HUES6 (cell line): ENCODE measurements at regions not wholly inside any gene's neighbourhood (a gene's known extent, or its start where the extent isn't known, plus 50 kb on each side); places are given as distances from the start of the nearest gene placed in this dataset.

Experiments
- H3K27ac ChIP-seq: 2 replicates; pipeline ENCODE4 v1.7.0; 2013; ENCODE audit warnings: low read depth, mild to moderate bottlenecking, low read length, inconsistent platforms
- H3K27me3 ChIP-seq: 2 replicates; pipeline ENCODE4 v1.6.1; 2013; ENCODE audit warnings: low read length; ENCODE audit not compliant: control insufficient read depth, insufficient read depth
- H3K36me3 ChIP-seq: 2 replicates; pipeline ENCODE4 v1.6.1; 2013; ENCODE audit warnings: low read length; ENCODE audit not compliant: control insufficient read depth, insufficient read depth
- H3K4me1 ChIP-seq: 2 replicates; pipeline ENCODE4 v1.6.1; 2013; ENCODE audit warnings: low read length; ENCODE audit not compliant: control insufficient read depth, insufficient read depth
- H3K4me3 ChIP-seq: 2 replicates; pipeline ENCODE4 v1.5.1; 2013; ENCODE audit warnings: low read depth, low read length
- H3K9ac ChIP-seq: one replicate; pipeline ENCODE4 v1.6.1; 2013; ENCODE audit warnings: mild to moderate bottlenecking, low read length
- H3K9me3 ChIP-seq: 2 replicates; pipeline ENCODE4 v1.6.1; 2013; ENCODE audit warnings: low read depth, low read length; ENCODE audit not compliant: control insufficient read depth, insufficient read depth

GRCh38 chr20:16945619-16946018 is 197.5 kb downstream of the OTOR start:
- H3K27ac ChIP-seq, result no peak overlapping the region
- H3K9me3 ChIP-seq, result peaks cover 9% of the 10 kb centered on the region
- no peak overlapping the region for H3K9ac ChIP-seq
- H3K4me1 ChIP-seq, result peaks cover 16% of the 10 kb centered on the region
- no peak overlapping the region for H3K4me3 ChIP-seq
- H3K36me3 ChIP-seq, result no peaks in the 10 kb centered on the region
- no peaks in the 10 kb centered on the region for H3K27me3 ChIP-seq

- Histone ChIP-seq H3K27ac (no peak overlapping the region), H3K4me3 (no peak overlapping the region), H3K9ac (no peak overlapping the region), H3K27me3 (no peaks in the 10 kb centered on the region), H3K4me1 (peaks cover 16% of the 10 kb centered on the region), H3K36me3 (no peaks in the 10 kb centered on the region), H3K9me3 (peaks cover 9% of the 10 kb centered on the region)
Measured at GRCh38 chr20:16946097-16946496, 197.9 kb downstream of the OTOR start.

GRCh38 chr20:16947479-16947878 is 199.3 kb downstream of the OTOR start:
- peaks cover 10% of the 10 kb centered on the region for H3K4me1 ChIP-seq
- H3K9ac ChIP-seq, result no peak overlapping the region
- H3K9me3 ChIP-seq, result peaks cover 9% of the 10 kb centered on the region
- H3K4me3 ChIP-seq, result no peak overlapping the region
- no peaks in the 10 kb centered on the region for H3K27me3 ChIP-seq
- H3K36me3 ChIP-seq, result no peaks in the 10 kb centered on the region
- H3K27ac ChIP-seq, result no peak overlapping the region

- no peaks in the 10 kb centered on the region for H3K27me3 ChIP-seq
- H3K9me3 ChIP-seq, result peaks cover 9% of the 10 kb centered on the region
- no peaks in the 10 kb centered on the region for H3K36me3 ChIP-seq
- H3K27ac ChIP-seq, result no peak overlapping the region
- peaks cover 29% of the 10 kb centered on the region for H3K4me1 ChIP-seq
- no peak overlapping the region for H3K9ac ChIP-seq
- no peak overlapping the region for H3K4me3 ChIP-seq
Measured at GRCh38 chr20:16951876-16952275, 203.7 kb downstream of the OTOR start.

GRCh38 chr20:16952965-16953364 is 204.8 kb downstream of the OTOR start:
- Histone ChIP-seq H3K9me3 (peaks cover 9% of the 10 kb centered on the region), H3K36me3 (no peaks in the 10 kb centered on the region), H3K9ac (no peak overlapping the region), H3K27me3 (no peaks in the 10 kb centered on the region), H3K4me1 (peaks cover 29% of the 10 kb centered on the region), H3K4me3 (no peak overlapping the region), H3K27ac (no peak overlapping the region)

GRCh38 chr20:16953858-16954257 is 205.7 kb downstream of the OTOR start:
- no peaks in the 10 kb centered on the region for H3K36me3 ChIP-seq
- H3K27ac ChIP-seq, result peak overlapping the region; percentile 0; the same call in 1 of the 2 replicates
- no peaks in the 10 kb centered on the region for H3K27me3 ChIP-seq
- peaks cover 29% of the 10 kb centered on the region for H3K4me1 ChIP-seq
- no peak overlapping the region for H3K4me3 ChIP-seq
- H3K9ac ChIP-seq, result peak overlapping the region; percentile 41
- peaks cover 9% of the 10 kb centered on the region for H3K9me3 ChIP-seq

GRCh38 chr20:16955462-16955861 is 207.3 kb downstream of the OTOR start:
- Histone ChIP-seq H3K27me3 (no peaks in the 10 kb centered on the region), H3K27ac (no peak overlapping the region), H3K36me3 (no peaks in the 10 kb centered on the region), H3K9ac (no peak overlapping the region), H3K9me3 (peaks cover 3% of the 10 kb centered on the region; the same call in 1 of the 2 replicates), H3K4me1 (peaks cover 29% of the 10 kb centered on the region), H3K4me3 (no peak overlapping the region)

GRCh38 chr20:16955971-16956370 is 207.8 kb downstream of the OTOR start:
- no peaks in the 10 kb centered on the region for H3K36me3 ChIP-seq
- H3K4me1 ChIP-seq, result peaks cover 29% of the 10 kb centered on the region
- no peak overlapping the region for H3K27ac ChIP-seq
- H3K9ac ChIP-seq, result no peak overlapping the region
- peaks cover 8% of the 10 kb centered on the region for H3K9me3 ChIP-seq
- H3K27me3 ChIP-seq, result no peaks in the 10 kb centered on the region
- H3K4me3 ChIP-seq, result no peak overlapping the region

- Histone ChIP-seq H3K27ac (no peak overlapping the region), H3K36me3 (no peaks in the 10 kb centered on the region), H3K4me1 (no peaks in the 10 kb centered on the region), H3K27me3 (no peaks in the 10 kb centered on the region), H3K9me3 (peaks cover 21% of the 10 kb centered on the region), H3K4me3 (no peak overlapping the region), H3K9ac (no peak overlapping the region)
Measured at GRCh38 chr20:16965401-16965800, 217.2 kb downstream of the OTOR start.

- H3K9ac ChIP-seq, result no peak overlapping the region
- H3K27me3 ChIP-seq, result no peaks in the 10 kb centered on the region
- H3K4me1 ChIP-seq, result no peaks in the 10 kb centered on the region
- H3K36me3 ChIP-seq, result no peaks in the 10 kb centered on the region
- H3K27ac ChIP-seq, result no peak overlapping the region
- peaks cover 13% of the 10 kb centered on the region for H3K9me3 ChIP-seq
- no peak overlapping the region for H3K4me3 ChIP-seq
Measured at GRCh38 chr20:16966276-16966880, 218.2 kb downstream of the OTOR start.

GRCh38 chr20:16968099-16968498 is 219.9 kb downstream of the OTOR start:
- no peak overlapping the region for H3K9ac ChIP-seq
- no peaks in the 10 kb centered on the region for H3K4me1 ChIP-seq
- H3K4me3 ChIP-seq, result no peak overlapping the region
- H3K36me3 ChIP-seq, result no peaks in the 10 kb centered on the region
- H3K9me3 ChIP-seq, result no peaks in the 10 kb centered on the region
- H3K27ac ChIP-seq, result no peak overlapping the region
- H3K27me3 ChIP-seq, result no peaks in the 10 kb centered on the region

- H3K4me1 ChIP-seq, result no peaks in the 10 kb centered on the region
- H3K27ac ChIP-seq, result no peak overlapping the region
- no peak overlapping the region for H3K4me3 ChIP-seq
- H3K27me3 ChIP-seq, result no peaks in the 10 kb centered on the region
- H3K9ac ChIP-seq, result no peak overlapping the region
- H3K9me3 ChIP-seq, result no peaks in the 10 kb centered on the region
- no peaks in the 10 kb centered on the region for H3K36me3 ChIP-seq
Measured at GRCh38 chr20:16970776-16971175, 222.6 kb downstream of the OTOR start.
